Middle frontal gyrus (tissue), 1 donor: ENCODE measurements at regions not wholly inside any gene's neighbourhood (a gene's known extent, or its start where the extent isn't known, plus 50 kb on each side); places are given as distances from the start of the nearest gene placed in this dataset.
"Not testable (repeated sequence)": the region's sequence is repeated elsewhere in the genome, so short reads cannot be mapped to it uniquely, and the experiment has no call there.

Experiments
- DNase-seq: peaks from one replicate; pipeline ENCODE4 v3.0.0-alpha.2; 2015; ENCODE audit warnings: low spot score; ENCODE audit errors: extremely low spot score

DNA sequence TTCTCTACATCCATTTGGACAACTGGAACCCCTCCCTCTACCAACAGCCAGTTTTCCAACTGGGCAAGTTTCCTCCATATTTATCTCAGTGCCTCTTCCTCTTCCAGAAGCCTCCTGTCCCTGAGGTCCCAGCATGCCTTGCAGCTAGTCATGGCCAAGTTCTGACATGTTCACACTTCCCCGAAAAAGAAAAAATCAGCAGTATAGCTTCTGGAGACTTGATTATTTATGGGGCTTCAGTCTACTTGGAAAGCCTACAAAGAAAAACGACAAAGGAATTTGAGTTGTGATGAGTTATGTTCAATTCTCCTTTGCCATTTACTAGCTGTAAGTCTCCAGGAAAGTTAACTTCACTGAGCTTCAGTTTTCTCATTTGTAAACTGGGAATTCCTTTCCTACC is 406.5 kb downstream of the MAFB start:
- no peak for DNase-seq

DNA sequence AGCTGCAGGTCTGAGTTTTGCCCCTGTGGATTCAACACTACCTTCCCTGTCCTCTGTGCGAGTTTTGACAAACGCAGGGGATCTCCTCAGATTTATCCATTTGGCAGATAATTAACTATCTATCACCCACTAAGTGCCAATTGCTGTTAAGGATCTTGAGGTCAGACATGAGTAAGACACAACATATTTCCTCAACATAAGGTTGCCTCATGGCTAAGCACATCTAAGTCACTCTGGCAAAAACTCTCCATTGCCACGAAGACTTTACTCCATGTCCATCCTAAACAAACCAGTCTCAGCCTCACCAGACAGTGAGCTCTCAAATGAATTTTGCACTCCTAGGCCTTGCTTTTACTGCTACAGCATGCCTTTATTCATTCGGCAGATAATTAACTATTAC is 408.4 kb downstream of the MAFB start:
- DNase-seq = no peak

DNA sequence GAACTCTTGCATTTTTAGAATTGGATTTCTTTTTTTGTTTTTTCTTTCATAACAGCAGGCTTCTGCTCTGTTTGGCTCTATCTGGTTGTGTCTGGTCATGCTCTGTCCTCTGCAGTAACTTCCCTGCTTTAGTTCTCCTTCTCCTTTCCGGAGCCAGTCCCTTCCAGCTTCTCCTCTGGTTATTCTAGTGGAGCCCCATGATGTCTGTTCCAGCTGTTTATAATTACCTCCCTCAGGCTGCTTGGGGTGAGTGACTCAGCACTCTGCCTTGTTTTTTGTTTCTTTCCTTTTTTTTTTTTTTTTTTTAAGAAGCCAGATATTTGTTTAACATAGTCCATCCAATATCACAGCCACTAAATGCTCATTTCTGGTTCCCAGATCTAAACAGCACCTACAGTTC is 409.6 kb downstream of the MAFB start:
- no peak for DNase-seq

DNA sequence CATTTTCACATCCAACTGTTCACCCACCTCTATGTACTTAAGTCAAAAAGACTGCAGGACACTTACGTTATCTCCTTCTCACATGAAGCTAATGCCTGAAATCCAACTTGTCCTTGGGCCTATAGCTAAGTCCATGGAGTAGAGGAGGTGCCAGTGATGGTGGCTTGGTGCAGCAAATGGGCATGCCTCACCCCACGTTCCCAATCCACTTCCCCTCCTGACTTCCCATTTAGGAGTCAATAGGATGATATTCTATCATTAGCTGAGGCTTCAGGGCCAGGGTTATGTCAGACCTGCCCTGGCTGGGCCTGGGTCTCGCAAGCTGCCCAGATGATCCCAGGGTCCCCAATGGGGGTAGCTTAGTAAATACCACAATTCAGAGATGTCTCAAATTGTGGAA is 410.4 kb downstream of the MAFB start:
- DNase-seq = no peak

DNA sequence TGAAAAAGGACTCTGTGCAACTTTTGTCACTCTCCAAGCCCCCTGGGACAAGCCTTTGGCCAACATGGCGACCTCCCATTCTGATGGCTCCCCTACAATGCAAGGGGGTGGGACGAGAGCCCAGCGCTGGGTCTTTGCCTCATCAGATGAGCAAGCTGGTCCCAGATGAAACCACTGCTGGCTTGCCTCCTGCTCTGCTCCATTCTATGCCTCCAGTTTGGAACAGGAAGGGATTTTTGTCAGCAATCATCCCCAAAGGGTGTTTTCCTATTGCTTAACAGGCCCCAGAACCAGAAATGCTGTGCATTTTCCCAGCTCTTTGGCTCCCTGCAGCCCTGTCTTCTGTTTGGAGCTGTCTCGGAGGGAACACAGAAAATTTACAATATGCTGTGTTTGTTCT is 412.7 kb downstream of the MAFB start:
- no peak for DNase-seq

DNA sequence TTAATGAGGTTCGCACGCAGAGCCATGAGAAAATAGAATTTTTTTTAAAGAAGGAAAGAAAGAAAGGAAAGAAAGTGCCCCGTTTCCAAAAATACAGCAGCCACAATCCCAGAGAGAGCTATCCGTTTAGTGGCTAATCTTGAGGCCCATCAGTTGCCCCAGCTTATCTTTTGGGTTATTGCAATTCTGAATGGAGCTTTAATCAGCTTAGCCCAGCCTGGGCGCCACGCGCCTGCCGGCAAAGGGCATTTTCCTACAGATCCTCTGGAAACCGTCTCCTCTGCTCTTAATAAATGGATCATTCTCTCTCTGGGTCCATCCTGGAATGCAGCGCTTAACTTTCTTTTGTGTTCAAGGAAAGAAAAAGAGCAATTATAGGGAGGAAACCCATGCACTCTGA is 413.3 kb downstream of the MAFB start:
- no peak for DNase-seq

DNA sequence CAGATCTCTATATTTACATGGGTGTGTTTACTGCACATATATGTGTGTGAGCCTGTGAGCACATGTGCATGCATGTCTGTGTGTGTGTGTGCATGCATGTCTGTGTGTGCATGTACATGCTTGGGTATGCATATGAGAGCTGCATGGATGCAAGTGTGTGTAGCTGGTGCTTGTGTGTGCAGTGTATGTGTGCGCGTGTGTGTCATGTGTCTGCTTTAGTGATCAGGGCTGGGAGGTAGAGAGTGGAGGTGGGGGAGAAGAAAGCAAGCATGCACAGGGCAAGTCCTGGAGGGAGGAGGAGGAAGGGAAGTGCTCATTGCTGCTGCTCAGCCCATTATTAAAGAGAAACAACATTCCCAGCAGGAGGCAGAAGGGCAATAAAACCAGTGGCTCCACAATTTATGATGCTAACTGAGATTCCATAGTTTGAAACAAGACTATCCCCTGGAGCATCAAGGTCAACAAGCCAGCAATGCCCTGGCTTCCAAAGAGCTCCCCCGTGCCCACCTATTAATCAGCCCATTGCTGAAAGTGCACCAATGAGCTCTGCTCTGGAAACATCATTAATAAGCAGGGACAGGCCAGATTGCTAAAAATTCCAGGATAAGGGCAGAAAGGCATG is 414.0 kb downstream of the MAFB start:
- DNase-seq = no peak

DNA sequence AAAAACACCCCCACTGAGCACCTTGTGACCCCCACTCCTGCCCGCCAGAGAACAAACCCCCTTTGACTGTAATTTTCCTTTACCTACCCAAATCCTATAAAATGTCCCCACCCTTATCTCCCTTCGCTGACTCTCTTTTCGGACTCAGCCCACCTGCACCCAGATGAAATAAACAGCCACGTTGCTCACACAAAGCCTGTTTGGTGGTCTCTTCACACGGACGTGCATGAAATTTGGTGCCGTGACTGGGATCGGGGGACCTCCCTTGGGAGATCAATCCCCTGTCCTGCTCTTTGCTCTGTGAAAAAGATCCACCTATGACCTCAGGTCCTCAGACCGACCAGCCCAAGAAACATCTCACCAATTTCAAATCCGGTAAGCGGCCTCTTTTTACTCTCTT is 419.8 kb downstream of the MAFB start:
- DNase-seq = not testable (repeated sequence)

DNA sequence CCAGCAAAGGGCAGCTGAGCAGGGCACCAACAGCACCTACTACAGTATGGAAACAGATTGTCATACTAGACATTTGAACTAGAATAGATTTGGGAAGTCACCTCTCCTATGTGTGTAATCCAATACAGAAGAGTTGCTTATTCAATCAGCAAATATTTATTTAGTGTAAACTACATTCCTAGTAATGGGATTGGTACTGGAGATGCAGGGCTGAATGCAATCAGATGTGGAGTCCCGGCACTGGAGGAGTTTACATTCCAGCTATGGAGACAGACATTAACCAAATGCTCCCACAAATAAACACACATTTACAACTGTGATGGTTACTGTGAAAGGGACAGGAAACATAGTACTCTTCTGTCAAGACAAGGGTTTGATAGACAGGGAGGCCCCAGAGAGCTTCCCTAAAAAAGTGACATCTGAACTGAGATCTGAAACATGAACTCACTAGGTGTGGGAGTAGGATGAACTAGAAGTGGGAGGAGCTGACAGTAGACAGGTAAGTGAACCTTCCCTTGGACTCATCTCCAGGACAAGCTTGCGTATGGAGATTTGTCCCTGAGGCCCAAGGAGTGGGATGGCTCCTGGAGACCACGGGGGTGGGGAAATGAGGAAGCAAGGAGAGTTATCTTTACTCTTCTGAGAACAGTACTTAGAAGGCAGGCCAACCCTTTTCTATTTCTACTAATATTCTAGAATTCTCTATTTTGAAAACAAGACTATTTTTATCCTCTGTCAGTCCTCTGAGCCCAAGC is 420.5 kb downstream of the MAFB start:
- DNase-seq = no peak

DNA sequence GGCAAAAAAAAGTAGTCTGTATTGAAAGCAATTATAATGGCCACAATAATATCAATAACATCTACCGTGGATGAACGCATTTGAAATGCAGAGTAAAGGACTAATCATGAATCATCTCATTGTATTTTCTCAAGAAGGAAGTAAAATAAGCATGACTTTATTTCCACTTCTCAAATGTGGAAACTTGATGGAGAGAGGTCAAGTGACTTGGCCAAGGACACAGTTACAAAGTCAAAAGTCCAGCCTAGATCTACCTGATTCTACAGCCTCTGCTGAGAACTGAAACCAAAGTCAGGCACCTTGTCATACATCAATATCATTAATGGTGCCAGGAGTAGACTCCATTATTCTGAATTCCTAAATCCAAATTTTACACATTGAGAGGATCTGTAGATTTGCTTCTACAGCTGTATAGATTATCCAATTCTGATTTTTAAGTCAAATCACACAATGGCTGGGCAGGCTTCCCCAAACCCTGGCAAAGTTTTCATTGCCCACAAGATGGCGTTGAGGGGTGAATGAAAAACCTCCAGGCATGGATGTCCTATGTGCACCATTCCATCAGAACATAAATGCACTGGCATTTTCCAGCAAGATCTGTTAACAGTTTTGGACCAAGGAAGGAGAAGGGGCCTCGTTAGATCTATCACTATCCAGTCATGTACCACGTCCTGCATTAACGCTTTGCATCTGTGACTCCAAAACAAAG is 423.1 kb downstream of the MAFB start:
- DNase-seq = no peak

DNA sequence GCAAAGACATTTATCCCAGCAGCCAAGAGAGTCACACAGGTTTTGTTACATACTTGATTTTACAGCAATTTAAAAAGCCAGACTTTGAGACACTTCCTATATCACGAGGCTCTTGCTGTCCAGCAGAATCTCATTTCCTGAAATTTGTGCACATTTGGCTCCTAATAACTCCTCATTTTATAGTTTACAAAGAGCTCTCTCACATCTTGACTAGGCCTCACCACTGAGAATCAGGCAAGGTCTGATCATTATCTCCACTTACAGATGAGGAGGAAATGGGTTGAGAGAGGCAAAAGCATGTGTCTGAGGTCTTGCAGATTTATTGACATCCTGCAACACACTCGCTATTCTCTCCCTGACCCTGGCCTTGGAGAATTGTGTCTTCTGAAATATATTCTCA is 426.8 kb downstream of the MAFB start:
- DNase-seq = no peak

DNA sequence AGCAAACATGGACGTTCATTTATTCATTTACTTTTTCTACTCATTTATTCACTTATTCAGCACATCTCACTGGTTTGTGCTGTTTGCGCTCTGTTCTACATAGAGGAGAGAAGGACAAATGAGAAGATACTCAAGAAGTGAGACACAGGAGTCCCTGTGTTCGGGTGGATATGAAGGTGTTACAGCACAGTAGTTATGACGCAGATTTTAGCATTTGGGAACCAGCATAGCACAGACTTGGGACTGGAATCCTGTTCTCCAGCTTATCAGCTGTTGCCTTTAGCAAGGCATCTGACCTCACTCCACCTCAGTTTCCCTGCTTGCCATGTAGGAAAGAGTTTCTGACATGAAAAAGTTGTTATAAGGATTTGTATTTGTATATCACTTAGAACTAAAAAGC is 430.1 kb downstream of the MAFB start:
- DNase-seq = no peak

DNA sequence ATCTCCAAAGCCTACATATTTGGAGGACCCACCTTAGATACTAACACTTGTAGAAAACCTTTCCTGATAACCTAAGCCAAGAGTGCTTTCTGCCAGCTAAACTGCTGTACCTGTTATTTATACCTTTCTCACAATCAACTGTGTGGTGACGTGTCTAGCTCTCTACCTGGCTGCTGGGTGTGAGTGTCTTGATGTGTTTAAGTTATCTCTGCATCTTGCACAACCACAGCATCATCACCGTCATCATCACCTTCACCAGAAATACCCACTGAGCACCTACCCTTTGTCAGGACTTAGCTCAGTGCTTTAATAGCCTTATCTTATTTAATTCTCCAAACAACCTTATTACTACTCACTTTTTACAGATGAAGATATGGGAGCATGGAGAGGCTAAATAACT is 431.3 kb downstream of the MAFB start:
- no peak for DNase-seq

DNA sequence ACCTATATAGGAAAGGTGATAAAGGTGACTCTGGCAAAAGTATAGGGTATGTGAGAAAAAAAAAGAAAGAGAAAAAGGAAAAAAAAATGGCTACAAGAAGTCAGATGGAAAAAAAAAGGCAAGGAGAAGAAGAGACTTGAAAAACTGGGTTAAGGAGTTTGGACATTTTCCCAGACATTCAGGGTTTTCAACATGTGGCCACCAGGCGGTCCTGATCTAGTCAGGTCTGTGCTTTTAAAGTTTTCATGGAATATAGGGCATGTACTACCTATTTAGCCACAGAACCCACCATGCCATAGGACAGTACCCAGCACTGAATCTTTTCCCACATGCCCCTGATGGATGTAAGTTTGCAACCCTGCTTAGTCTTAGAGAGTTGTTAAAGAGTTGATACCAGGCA is 433.7 kb downstream of the MAFB start:
- no peak for DNase-seq

DNA sequence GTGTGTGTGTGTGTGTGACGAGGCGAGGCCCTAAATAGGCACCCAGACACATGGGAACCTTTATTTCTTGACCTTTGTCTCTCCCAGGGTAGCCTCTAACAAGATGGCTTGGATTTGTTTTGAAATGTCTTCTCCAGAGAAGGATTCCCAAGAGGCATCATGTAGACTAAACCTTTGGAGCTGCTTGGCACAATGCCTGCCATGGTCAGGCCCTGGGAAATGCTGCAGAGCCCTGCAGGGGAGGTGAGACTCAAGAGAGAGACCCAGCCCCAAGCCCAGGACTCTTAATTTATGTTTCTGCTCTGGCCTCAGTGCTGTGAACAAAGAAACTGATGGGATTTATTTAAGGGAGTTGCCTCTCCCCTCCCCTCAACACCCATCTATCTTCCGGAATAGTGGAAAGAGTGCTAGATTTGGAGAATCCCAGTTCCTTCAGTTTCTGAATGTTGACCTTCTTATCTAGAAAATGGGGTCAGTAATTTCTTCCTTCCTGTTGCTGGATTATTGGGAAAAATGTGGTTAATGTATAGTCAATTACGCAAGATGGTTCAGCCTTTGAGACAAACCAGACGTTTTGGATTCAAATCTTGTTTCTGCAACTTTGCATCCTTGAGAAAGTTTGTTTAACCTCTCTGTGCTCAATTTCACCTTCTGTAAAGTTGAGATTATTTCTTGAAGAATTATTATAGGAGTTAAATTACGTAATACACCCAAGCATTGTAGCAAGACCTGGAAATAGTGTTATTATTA is 434.8 kb downstream of the MAFB start:
- DNase-seq = no peak

DNA sequence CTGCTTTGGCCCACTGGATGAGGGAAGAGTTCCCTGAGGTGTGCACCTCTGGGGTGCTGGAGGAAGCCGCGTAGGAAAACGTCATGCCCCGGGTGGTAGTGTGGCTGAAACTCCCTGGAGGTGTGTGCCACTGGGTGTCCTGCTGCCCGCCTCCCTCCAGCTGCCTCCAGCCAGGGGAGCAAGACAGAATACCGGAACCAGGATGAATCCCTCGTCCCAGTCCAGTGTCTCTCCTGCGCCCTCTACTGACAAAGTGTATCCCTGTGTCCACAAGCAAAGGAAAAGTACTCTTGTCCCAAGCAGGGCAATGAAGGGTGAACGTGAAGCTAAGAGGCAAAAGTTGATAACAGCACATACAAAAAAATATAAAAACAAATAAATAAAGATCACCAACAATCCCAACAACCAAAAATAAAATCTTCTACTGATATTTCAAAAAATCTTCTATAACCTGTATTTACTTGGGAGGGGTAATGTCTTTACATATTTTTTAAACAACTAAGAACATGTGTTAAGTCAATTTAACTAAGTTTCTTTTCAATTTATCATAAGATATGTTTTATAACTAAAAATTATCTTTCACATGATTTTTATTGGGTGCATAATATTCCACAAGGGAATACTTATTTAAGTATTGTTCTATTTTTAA is 437.6 kb downstream of the MAFB start:
- DNase-seq = no peak

DNA sequence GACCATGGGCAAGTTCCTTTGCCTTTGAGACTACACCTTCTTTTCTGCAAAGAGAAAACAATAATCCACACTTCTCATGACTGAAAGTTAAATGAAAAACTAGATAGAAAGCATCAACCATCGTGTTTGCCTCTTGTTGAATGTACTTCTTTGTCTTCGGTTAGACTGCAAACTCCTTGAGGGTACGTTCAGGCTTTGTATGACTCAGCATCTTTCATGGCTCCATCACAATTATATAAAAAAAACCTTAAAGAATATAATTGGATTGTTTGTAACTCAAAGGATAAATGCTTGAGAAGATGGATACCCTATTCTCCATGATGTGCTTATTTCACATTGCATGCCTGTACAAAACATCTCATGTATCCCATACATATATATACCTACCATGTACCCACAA is 439.2 kb downstream of the MAFB start:
- DNase-seq = no peak

DNA sequence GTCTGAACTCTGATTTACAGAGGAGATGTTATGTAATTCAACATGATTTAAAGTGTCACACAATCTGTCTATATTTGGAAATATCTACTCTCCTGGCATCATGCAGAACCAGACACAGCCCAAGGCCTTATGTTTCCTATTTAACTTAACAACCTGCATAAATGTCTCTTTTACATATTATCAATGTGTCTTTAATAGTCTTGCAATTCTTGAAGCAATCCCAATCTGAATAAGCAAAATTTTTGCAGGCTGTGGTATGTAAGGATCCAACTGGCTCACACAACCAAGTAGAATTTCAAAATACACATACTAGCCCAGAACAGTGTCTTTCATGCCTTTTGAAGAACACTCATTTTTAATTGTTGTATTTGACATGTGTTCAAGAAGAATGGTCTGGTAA is 443.2 kb downstream of the MAFB start:
- DNase-seq = no peak

DNA sequence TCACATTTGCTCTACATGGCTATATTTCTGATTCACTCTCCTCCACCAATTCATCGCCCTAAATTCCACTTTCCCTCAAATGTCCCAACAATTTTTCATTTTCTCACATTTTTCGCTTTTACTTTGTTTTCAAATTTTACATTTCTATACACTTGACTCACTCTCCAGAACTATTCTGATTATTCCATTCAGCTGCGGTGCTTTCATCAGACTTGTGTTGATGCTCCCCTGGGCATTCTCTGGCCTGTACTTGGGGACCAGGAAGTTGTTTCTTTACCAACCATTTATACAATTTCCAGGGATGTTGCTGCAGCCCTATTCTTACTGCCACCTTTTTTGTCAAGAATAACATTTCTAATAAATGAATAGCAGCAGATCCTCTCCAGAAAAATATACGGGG is 444.8 kb downstream of the MAFB start:
- no peak for DNase-seq

DNA sequence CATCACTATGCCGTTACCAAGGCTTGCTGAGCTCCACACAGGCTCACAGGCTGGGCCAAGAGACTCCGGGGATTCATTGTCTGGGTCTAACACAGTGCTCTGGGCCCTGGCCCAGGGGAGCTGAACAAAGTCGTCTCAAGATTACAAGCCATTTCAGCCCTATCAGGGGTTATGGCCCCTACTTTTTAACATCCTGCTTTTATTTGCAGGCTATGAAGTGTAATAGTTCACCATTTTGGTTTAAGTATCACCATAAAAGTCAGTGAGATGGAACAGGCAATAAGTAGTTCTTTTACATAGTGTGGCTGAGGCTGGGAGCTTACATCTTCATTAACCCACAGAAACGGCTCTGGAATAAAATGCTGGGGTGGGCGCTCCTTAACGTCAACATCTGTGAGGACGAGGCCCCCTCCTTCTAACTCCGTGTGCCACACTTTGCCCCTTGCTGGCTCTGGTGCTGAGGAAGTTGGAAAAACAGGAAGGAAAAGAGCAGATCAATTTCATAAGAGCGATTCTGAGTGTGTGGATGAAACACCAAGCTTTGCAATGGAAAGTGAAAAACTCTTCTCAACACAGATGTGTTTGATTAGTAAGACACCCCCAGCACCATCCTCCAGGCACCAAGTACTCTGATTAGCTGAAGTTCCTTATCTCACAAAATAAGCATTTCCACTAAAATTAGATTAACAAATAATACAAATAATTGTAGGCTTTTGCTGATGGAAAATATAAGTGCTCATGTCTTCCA is 447.3 kb downstream of the MAFB start:
- no peak for DNase-seq

DNA sequence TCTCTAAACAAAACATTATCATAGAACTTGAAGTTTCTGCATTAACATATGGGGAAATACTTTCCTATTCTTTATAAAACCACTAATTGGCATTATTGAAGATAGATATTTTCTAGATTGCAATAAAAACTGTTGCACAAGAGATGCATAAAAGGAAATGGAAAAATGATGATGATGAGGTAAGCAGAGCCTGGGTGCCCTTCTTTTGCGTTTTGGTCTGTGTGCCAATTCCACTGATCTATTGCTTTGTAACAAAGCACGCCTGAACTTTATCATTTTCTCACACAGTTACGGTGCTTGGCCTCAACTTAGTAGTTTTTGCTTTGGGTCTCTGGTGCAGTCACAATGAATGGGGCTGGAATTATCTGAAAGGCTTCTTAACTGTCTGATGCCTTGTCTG is 450.5 kb downstream of the MAFB start:
- DNase-seq = no peak
